Omental fat pad (tissue), 3 donors: ENCODE measurements at regions not wholly inside any gene's neighbourhood (a gene's known extent, or its start where the extent isn't known, plus 50 kb on each side); places are given as distances from the start of the nearest gene placed in this dataset.

ENCODE experiments used
- ATAC-seq: fragments of 150-250 bp; one replicate; pipeline ENCODE4 v1.9.1; 2016; ENCODE audit warnings: mild to moderate bottlenecking, moderate library complexity; ENCODE audit not compliant: low FRiP score
- DNase-seq: peaks from one replicate; pipeline ENCODE4 v3.0.0-alpha.2; 2019; ENCODE audit warnings: low spot score
- TF ChIP-seq, protein P1 (sequence below), 3 donors: fragments of 450-650 bp; IDR thresholded peaks; one replicate each; pipeline ENCODE4 v1.5.1; 2016 to 2017; ENCODE audit warnings: antibody characterized with exemption in 3 of 3, mild to moderate bottlenecking in 3 of 3, moderate library complexity in 2 of 3

DNA sequence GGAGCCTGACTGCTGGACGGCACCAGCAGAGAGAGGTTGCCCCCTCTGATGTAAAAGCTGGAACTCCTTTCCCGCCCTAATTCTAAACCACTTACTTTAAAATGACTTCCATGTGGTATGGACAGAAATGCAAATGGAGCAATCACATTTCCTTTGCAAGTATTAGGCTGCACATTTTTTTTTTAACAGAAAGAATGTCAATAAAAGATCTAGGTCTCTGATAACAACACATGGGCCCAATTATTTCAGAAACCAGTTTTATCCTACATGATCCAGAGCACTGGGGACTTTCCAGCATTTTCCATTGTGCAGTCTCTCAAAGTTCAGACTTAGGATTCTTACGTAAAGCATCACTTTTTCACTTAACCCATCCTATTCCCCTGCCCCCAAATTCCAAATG, 203.7 kb downstream of the NXNL2 start:
- ATAC-seq: no peak
- TF ChIP-seq, protein P1, sequence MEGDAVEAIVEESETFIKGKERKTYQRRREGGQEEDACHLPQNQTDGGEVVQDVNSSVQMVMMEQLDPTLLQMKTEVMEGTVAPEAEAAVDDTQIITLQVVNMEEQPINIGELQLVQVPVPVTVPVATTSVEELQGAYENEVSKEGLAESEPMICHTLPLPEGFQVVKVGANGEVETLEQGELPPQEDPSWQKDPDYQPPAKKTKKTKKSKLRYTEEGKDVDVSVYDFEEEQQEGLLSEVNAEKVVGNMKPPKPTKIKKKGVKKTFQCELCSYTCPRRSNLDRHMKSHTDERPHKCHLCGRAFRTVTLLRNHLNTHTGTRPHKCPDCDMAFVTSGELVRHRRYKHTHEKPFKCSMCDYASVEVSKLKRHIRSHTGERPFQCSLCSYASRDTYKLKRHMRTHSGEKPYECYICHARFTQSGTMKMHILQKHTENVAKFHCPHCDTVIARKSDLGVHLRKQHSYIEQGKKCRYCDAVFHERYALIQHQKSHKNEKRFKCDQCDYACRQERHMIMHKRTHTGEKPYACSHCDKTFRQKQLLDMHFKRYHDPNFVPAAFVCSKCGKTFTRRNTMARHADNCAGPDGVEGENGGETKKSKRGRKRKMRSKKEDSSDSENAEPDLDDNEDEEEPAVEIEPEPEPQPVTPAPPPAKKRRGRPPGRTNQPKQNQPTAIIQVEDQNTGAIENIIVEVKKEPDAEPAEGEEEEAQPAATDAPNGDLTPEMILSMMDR (IDR thresholded peaks at IDR 0.05): no peak
- no peak for DNase-seq

- ATAC-seq: no peak
- TF ChIP-seq, protein P1 (IDR thresholded peaks at IDR 0.05): no peak
- DNase-seq: no peak
Measured at GRCh38 chr9:88739373-88739772, 204.4 kb downstream of the NXNL2 start.

GRCh38 chr9:88740844-88741243, 205.9 kb downstream of the NXNL2 start:
- TF ChIP-seq, protein P1 (IDR thresholded peaks at IDR 0.05): no peak
- DNase-seq: no peak
- ATAC-seq: no peak

GRCh38 chr9:88741335-88741734, 206.4 kb downstream of the NXNL2 start:
- ATAC-seq (no peak), DNase-seq (no peak)
- TF ChIP-seq, protein P1 (IDR thresholded peaks at IDR 0.05): no peak

GRCh38 chr9:88742483-88742882, 207.5 kb downstream of the NXNL2 start:
- DNase-seq (no peak), ATAC-seq (peak; percentile 66)
- TF ChIP-seq, protein P1 (IDR thresholded peaks at IDR 0.05): no peak

GRCh38 chr9:88742905-88743304, 207.9 kb downstream of the NXNL2 start:
- ATAC-seq: no peak
- TF ChIP-seq, protein P1 (IDR thresholded peaks at IDR 0.05): no peak

GRCh38 chr9:88745276-88746001, 210.5 kb downstream of the NXNL2 start:
- ATAC-seq (no peak), DNase-seq (no peak)
- TF ChIP-seq, protein P1 (IDR thresholded peaks at IDR 0.05): no peak

More at GRCh38 chr9:88742905-88743304, 207.9 kb downstream of the NXNL2 start:
- DNase-seq: no peak
